ENCODE measurements at regions not wholly inside any gene's neighbourhood (a gene's known extent, or its start where the extent isn't known, plus 50 kb on each side); places are given as distances from the start of the nearest gene placed in this dataset.

- TF ChIP-seq POLR2A (IDR thresholded peaks at IDR 0.05), result no peak
- TF ChIP-seq, protein P1, sequence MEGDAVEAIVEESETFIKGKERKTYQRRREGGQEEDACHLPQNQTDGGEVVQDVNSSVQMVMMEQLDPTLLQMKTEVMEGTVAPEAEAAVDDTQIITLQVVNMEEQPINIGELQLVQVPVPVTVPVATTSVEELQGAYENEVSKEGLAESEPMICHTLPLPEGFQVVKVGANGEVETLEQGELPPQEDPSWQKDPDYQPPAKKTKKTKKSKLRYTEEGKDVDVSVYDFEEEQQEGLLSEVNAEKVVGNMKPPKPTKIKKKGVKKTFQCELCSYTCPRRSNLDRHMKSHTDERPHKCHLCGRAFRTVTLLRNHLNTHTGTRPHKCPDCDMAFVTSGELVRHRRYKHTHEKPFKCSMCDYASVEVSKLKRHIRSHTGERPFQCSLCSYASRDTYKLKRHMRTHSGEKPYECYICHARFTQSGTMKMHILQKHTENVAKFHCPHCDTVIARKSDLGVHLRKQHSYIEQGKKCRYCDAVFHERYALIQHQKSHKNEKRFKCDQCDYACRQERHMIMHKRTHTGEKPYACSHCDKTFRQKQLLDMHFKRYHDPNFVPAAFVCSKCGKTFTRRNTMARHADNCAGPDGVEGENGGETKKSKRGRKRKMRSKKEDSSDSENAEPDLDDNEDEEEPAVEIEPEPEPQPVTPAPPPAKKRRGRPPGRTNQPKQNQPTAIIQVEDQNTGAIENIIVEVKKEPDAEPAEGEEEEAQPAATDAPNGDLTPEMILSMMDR (IDR thresholded peaks at IDR 0.05), result no peak
These were observed 354.0 kb downstream of the ARL4A start for GRCh38 chr7:13041368-13041988.

Measured in heart left ventricle (tissue), 13 donors.